Fibroblast of lung (primary cell): ENCODE measurements at regions not wholly inside any gene's neighbourhood (a gene's known extent, or its start where the extent isn't known, plus 50 kb on each side); places are given as distances from the start of the nearest gene placed in this dataset.

Experiments
- DNase-seq, 2 donors: peaks; one replicate each; pipeline versions ENCODE4 v3.0.0 to v3.0.0-alpha.2; 2010; ENCODE audit warnings: low read depth in 2 of 2
- H2AFZ ChIP-seq: 2 replicates; pipeline ENCODE4 v1.5.1; 2012; ENCODE audit warnings: low read length, control low read depth, inconsistent platforms
- H3K27ac ChIP-seq: 2 replicates; pipeline ENCODE4 v1.5.1; 2011; ENCODE audit warnings: low read length, control low read depth; ENCODE audit not compliant: insufficient read depth
- H3K27me3 ChIP-seq: 2 replicates; pipeline ENCODE4 v1.5.1; 2011; ENCODE audit warnings: mild to moderate bottlenecking, low read length; ENCODE audit not compliant: control insufficient read depth, insufficient read depth
- H3K36me3 ChIP-seq: 2 replicates; pipeline ENCODE4 v1.5.1; 2011; ENCODE audit warnings: low read length; ENCODE audit not compliant: control insufficient read depth, insufficient read depth
- H3K4me1 ChIP-seq: 2 replicates; pipeline ENCODE4 v1.5.1; 2011; ENCODE audit warnings: low read length; ENCODE audit not compliant: control insufficient read depth, insufficient read depth; ENCODE audit errors: extremely low read depth
- H3K4me2 ChIP-seq: 2 replicates; pipeline ENCODE4 v1.5.1; 2011; ENCODE audit warnings: low read length, control low read depth; ENCODE audit not compliant: insufficient read depth; ENCODE audit errors: extremely low read depth
- H3K4me3 ChIP-seq, 4 experiments: fragments of 200-600 bp in 1 of 4; sonication (generic) in 1 of 4; replicated peaks in 1 of 4; 2 replicates each; pipeline ENCODE4 v1.5.1; 2011 to 2016; ENCODE audit warnings: low read length in 4 of 4, low read depth in 3 of 4, mild to moderate bottlenecking in 3 of 4, control low read depth in 2 of 4, inconsistent platforms in 1 of 4, mixed read lengths in 1 of 4; ENCODE audit not compliant: insufficient read depth in 1 of 4; ENCODE audit errors: control extremely low read depth in 1 of 4
- H3K79me2 ChIP-seq: 2 replicates; pipeline ENCODE4 v1.5.1; 2012; ENCODE audit warnings: mild to moderate bottlenecking, low read length, inconsistent platforms; ENCODE audit not compliant: control insufficient read depth, insufficient read depth
- H3K9ac ChIP-seq: 2 replicates; pipeline ENCODE4 v1.5.1; 2011; ENCODE audit warnings: mild to moderate bottlenecking, low read length, control low read depth; ENCODE audit not compliant: insufficient read depth
- H3K9me3 ChIP-seq: 2 replicates; pipeline ENCODE4 v1.5.1; 2012; ENCODE audit warnings: low read depth, low read length; ENCODE audit not compliant: control insufficient read depth, insufficient read depth
- H4K20me1 ChIP-seq: 2 replicates; pipeline ENCODE4 v1.5.1; 2011; ENCODE audit warnings: low read length; ENCODE audit not compliant: control insufficient read depth, insufficient read depth; ENCODE audit errors: extremely low read depth
- CTCF ChIP-seq, 2 donors: IDR thresholded peaks in 1 of 2; conservative IDR thresholded peaks in 1 of 2; 1 replicate in 1 of 2; 2 replicates in 1 of 2; pipeline ENCODE4 v1.5.1; 2011 to 2012; ENCODE audit warnings: low read length in 2 of 2, control low read depth in 1 of 2, inconsistent platforms in 1 of 2, low read depth in 1 of 2, mild to moderate bottlenecking in 1 of 2
- EZH2 ChIP-seq: IDR thresholded peaks from 2 replicates; pipeline ENCODE4 v1.5.1; 2012; ENCODE audit warnings: low read length, control low read depth, mild to moderate bottlenecking; ENCODE audit errors: missing control alignments

- no peaks in the 10 kb centered on the region for H3K27me3 ChIP-seq
- H3K27ac ChIP-seq: no peak overlapping the region
- no peak overlapping the region for H2AFZ ChIP-seq
- H3K4me2 ChIP-seq: no peak overlapping the region
- no peaks in the 10 kb centered on the region for H4K20me1 ChIP-seq
- no peak overlapping the region for H3K9ac ChIP-seq
- DNase-seq: no peak
- H3K4me3 ChIP-seq: no peak overlapping the region
- no peaks in the 10 kb centered on the region for H3K79me2 ChIP-seq
- H3K36me3 ChIP-seq: no peaks in the 10 kb centered on the region
- H3K9me3 ChIP-seq: no peaks in the 10 kb centered on the region
- TF ChIP-seq EZH2: no peak
- no peak for TF ChIP-seq CTCF (conservative IDR thresholded peaks at IDR 0.05 in 1 of 2, IDR thresholded peaks at IDR 0.05 in 1 of 2; ENCODE audit: low read depth in 1 of 2, low read length in 2 of 2)
- no peaks in the 10 kb centered on the region for H3K4me1 ChIP-seq
Measured at GRCh38 chr13:48904668-48905290, 70.9 kb upstream of the FNDC3A start.

GRCh38 chr13:48906200-48906599 lies 69.5 kb upstream of the FNDC3A start:
- Histone ChIP-seq H3K9me3 (no peaks in the 10 kb centered on the region), H3K27me3 (no peaks in the 10 kb centered on the region), H3K36me3 (no peaks in the 10 kb centered on the region), H4K20me1 (no peaks in the 10 kb centered on the region), H3K4me2 (no peak overlapping the region), H3K4me3 (no peak overlapping the region), H3K79me2 (no peaks in the 10 kb centered on the region), H2AFZ (no peak overlapping the region), H3K27ac (no peak overlapping the region), H3K9ac (no peak overlapping the region), H3K4me1 (no peaks in the 10 kb centered on the region)
- peak in 1 of 2 donors; percentile 2 for DNase-seq
- TF ChIP-seq EZH2: no peak
- TF ChIP-seq CTCF (conservative IDR thresholded peaks at IDR 0.05 in 1 of 2, IDR thresholded peaks at IDR 0.05 in 1 of 2; ENCODE audit: low read depth in 1 of 2, low read length in 2 of 2): no peak

GRCh38 chr13:48908381-48909055 lies 67.2 kb upstream of the FNDC3A start:
- no peak overlapping the region for H2AFZ ChIP-seq
- no peaks in the 10 kb centered on the region for H3K79me2 ChIP-seq
- H3K36me3 ChIP-seq: no peaks in the 10 kb centered on the region
- no peaks in the 10 kb centered on the region for H3K9me3 ChIP-seq
- H3K4me3 ChIP-seq: no peak overlapping the region
- H3K27ac ChIP-seq: no peak overlapping the region
- DNase-seq: peak; percentile 61 to 64
- no peak overlapping the region for H3K9ac ChIP-seq
- no peak for TF ChIP-seq EZH2
- no peak for TF ChIP-seq CTCF (conservative IDR thresholded peaks at IDR 0.05 in 1 of 2, IDR thresholded peaks at IDR 0.05 in 1 of 2; ENCODE audit: low read depth in 1 of 2, low read length in 2 of 2)
- H3K27me3 ChIP-seq: no peaks in the 10 kb centered on the region
- H3K4me1 ChIP-seq: no peaks in the 10 kb centered on the region
- H4K20me1 ChIP-seq: no peaks in the 10 kb centered on the region
- H3K4me2 ChIP-seq: no peak overlapping the region
